HG03457 (cell line): ENCODE measurements at regions not wholly inside any gene's neighbourhood (a gene's known extent, or its start where the extent isn't known, plus 50 kb on each side); places are given as distances from the start of the nearest gene placed in this dataset.

Experiments
- ATAC-seq: cut with Tn5 transposase; IDR thresholded peaks from one replicate; pipeline ENCODE4 v1.9.1; 2021; ENCODE audit warnings: moderate number of reproducible peaks; ENCODE audit not compliant: unreplicated experiment

DNA sequence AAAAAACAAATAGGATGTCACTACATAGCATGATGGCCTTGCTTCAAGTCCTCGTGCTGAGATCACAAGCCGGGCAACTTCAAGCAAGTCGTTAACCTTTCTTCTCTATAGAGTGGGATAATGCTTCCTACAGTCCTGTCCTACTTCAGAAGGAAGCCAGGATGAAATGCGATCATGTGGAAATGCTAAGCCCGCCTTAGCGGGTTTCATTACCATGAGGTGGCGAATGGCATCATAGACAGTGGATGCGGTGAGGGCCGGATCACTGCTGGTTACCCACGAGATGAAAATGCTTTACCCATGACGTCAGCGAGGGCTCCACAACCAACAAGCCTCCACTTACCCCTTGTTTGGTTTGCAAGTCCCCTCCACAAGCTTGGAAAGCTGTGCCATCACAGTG, 206.4 kb downstream of the TBXT start:
- ATAC-seq = no peak

DNA sequence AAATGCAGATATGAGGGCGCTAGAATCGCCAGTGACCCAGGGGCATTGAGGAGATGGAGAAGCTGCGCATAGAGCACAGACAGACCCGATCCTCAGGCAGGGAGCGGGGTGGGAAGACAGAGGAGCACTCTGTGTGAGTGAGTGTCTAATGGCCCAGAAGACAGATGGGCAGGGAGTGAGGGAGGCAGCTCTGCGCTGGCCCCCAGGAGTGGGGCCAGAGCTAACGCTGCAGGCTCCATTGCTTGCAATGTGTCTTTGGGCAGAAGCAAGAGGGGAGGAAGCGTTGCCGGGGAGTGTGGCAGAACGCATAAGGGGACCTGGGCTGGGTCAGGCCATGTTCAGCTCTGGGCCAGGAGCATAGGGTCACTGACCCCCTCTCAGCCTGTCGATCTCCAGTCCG, 207.0 kb downstream of the TBXT start:
- ATAC-seq = no peak

DNA sequence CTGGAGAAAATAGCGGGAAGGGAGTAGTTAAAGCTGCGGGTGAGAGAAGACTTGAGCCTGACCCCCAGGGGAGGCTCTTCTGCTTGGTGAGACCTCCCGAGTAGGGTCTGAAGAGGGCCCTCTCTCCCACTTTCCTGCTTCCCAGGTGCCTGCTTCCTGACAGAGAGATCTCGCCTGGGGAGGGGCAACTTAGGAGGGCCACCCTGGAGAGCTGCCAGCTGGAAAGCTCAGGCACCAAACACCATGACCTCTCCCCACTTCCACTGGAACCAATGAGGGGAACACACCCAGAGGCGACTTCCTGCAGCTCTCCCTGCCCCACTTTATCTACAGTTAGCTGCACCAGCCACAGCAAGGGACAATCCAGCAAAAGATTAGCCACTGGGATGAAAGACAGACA, 208.0 kb downstream of the TBXT start:
- no peak for ATAC-seq

DNA sequence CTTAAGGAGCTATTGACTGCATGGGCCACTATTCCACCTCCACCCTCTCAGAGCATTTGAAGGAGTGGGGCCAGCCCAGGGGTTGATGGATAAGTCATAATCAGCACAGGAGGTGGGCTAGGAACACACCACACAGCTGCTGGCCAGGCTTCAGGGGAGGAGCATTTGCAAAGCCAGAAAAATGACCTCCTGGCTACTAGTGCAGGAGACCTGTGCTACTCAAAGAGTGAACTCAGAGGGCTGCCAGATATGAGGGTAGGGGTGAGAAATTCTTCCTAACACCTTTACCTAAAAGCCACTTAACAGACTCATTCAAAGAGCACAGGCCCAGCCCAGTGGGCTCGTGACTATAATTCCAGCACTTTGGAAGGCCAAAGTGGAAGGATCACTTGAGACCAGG, 210.8 kb downstream of the TBXT start:
- no peak for ATAC-seq

DNA sequence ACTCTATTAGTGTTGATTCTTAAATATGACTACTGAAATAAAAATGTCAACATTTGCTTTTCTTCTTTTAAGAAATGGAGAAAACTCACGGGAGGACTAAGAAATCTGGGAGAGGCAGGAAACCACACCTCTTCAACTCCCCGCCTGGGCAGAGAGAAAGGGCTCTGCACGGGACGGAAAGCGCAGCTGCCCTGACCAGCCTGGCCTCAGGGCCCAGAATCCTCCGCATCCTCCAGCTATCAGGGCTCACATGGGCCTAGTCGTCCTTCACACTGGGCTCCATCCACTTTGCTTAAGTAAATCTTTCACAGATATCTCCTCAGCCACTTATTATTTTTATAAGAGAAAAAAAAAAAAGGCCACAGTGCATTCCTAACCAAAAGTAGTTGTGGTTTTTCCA, 215.1 kb downstream of the TBXT start:
- no peak for ATAC-seq

DNA sequence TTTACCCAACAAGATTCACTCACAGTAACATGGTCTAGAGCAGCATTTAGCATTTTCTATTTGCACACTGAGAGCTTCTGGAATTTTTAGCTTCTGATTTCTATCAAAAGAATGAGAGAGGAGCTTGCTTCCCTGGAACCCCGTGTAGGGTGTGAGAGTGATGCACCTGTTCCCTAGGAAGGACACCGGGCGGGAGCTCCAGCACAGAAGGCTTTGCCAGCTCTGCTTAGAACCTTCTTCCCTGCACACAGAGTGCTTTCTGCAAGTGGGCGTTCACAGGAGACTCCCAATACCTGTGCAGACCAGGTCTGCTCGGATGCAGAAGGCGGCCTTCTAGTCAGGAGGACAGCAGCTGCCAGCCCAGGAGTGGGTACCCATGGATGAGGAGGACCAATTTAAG, 217.3 kb downstream of the TBXT start:
- ATAC-seq = no peak

DNA sequence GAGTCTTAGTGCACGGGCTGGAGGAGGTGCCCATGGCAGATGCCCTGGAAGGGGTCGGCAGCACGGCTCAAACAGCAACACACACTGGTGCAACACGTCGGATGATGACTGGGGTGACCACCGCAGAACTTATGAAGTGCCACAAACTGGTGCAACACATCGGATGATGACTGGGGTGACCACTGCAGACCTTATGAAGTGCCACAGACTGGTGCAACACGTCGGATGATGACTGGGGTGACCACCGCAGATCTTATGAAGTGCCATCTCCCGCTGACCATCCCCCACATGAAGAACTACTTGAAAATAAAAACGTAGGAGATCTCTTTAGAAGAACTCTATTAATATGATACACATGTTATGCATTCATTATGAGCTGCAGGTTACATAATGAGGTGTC, 218.3 kb downstream of the TBXT start:
- ATAC-seq = no peak

DNA sequence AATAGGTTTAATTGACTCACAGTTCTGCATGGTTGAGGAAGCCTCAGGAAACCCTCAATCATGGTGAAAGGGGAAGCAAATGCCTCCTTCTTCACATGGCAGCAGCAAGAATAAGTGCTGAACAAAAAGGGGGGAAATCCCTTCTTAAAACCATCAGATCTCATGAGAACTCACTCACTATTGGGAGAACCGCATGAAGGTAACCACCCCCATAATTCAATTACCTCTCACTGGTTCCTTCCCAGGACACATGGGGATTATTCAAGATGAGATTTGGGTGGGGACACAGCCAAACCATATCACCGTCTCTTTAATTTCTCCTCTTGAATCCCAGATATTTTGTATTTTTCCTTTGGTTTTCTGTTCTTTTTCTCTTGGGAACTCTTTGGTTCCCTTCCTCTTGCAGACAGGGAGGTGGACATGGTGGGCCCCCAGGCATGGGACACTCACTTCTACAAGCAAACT, 223.6 kb downstream of the TBXT start:
- no peak for ATAC-seq

DNA sequence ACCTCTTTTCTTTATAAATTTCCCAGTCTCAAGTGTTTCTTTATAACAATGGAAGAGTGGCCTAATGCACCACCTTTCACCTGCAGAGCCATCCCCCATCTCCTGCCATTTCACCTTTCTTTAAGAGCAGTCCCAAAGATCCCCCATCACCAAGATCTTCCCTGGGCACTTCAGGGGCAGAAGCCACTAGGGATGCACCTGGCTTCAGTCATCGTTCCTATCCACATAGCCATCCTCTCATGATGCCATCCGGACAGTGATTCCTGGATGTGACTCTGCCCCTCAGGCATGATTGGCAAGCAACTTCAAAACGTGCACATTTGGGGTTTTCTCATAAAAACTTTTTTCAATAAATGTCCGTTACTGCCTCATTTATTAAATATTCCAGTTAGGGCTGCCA, 225.9 kb downstream of the TBXT start:
- no peak for ATAC-seq

DNA sequence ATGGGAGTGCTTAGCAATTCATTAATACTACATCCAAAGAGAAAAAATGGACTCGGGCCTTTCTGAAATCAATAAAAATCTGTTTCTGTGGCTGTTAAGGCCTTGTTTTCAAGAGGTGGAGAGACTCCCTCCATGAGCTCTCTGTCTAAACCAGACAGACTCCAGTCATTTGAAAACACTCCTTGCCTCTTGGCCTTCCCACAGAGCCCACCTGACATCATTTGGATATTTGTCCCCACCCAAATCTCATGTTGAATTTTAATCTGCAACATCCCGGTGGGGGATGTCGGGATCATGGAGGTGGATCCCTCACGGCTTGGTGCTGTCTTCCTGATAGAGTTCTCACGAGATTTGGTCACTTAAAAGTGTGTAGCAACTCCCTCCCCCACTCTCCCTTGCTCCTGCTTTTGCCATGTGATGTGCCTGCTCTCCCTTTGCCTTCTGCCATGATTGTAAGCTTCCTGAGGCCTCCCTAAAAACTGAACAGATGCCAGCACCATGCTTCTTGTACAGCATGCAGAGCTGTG, 226.3 kb downstream of the TBXT start:
- ATAC-seq = no peak

DNA sequence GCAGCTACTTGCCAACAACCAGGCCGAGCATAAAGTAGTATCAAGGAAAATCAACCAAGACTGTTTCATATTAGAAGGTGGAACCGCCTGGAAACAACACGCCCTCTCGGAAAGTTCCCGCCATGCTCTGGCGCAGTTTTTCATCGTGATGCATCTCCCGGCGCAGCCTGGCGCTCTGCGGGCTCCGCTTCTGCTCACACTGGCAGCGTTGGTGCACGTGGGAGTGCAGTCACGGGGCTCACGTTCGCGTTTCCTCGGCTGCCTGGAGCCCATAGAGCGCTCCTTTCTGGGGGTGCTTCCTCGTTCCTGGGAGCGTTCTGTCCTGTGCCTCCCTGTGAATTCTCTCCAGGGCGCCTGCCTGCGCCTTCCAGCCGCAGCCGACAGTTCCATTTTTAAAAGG, 227.3 kb downstream of the TBXT start:
- no peak for ATAC-seq

DNA sequence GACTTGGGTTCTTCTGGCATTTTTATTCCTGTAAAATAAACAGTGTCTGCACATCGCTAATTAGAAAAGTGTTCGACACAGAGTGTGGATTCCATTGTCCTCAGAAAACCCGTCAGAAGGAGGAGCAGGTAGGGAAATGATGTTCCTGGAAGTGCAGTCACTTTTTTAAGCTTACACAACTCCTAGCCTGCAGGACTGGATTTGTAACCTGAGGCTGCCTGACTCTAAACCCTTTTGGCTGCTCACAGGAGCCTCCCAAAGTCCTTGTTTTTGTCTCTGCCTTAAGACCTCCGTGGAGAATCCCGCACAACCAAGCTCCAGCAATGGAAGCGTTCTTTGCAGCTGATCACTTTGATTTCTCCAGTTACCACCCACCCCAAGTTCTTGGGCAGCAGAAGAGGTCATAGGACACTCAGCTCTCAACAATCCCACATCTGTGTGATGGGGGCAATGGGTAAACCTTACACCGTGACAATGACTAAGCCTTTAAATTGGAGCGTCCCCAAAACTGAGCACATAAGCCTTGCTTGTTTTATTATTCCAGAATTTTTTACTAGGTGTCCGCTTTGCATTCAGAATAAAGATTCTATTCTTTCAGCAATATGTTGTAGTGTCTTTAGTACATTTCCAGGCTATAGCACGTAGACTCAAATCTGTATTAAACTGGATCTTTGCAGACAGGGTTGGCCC, 227.9 kb downstream of the TBXT start:
- no peak for ATAC-seq

DNA sequence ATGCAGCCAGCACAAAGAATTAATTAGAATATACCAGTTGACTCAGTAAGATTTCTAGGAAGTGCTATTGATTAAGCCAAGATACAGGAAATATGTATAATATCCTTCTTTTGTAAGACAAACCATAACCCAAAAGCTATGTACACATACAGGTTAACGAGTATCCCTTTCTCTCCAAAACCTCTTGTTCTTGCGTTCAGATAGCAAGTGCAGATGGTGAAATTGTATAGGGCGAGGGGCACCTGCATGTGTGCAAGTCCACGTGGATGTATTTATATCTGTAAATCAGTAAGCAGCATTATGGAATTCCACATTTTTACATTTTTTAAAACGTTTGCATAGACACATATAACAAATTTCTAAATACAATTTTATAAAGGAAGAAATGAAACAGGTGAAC, 228.6 kb downstream of the TBXT start:
- ATAC-seq = no peak

DNA sequence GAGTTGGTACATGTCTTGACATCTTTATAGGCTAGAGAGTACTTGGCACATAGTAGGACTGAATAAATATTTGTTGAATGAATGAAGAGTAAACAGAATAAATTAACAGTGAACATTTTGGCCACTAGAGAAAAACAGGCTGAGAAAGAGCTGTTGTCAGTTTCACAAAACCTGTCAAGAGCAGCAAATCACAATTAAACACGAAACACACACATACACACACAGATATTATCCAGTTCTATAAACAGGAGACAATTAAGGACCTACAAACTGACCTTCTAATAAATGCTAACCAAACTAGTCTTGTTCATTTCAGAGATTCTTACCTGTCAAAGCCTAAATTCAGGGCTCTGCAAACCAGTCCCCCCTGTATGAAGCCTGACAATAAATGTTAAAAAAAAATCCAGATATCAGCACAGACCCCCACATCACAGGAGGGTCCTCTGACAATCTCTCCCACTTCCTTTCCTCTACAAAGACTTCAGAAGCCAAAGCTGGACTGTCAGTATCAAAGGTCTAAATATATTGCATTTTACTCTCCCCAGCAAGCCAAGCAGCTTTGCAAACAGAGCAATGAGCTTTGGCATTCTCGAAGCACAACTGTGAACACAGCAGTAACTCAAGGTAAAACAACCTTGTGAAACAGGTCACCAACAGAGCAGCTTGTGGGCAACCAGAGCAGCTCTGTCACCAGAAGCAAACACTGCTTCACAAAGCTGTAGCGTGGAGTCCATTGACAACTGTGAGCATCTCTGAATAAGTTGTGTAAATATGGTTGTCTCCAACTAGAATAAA, 229.9 kb downstream of the TBXT start:
- ATAC-seq = no peak

DNA sequence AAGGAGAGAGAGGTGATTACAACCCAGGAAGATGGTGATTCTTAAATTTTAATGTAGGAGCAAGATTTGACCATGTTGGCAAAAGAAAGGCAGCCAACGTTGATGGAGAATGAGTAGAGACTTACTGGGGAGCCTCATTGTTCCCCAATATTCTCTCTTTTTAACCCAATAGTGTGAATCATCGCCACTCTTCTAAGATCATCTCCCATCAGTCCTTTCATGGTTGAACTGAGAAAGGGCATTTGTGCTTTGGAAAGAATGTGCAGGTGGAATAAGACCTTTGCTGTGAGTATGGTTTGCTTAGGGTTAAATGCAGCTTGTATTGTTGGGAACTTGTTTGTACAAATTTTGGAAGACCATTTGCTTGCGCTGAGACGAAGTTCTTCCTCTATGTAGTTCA, 231.0 kb downstream of the TBXT start:
- no peak for ATAC-seq

DNA sequence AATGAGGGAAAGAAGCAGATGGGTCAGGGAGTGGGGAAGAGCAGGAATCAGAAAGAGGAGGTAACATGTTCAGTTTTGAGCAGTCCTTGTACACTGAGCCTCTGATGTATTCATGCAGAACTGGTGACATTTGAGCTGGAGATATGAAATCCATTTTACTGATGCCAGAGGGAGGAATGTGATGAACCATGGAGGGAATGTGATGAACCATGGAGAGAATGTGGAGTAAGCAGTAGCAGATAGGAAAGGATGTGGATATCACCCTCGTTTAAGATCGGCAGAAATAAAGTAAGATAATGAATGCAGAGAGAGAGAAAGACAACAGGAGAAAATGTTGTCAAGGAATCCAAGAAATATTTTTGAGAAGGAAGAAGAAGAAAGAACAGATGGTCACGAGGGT, 231.6 kb downstream of the TBXT start:
- no peak for ATAC-seq

DNA sequence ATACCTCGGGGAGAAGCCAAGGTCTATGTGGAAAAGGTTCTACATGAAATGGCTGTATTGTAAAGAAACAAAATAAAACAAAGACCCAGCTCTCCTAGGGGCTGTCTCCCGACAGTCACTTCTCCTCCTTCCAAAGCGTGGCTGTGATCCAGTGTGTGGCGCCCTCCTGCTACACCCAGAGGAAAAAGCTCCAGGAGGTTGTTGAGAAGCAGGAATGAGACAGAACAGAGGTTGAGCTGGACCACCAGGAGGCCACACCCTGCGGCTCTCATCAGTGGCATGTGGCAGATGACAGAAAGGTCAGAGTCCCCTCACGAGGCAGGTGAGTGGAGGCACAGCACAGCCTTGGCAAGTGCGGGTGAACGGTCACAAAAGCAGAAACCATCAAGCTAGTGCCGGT, 236.0 kb downstream of the TBXT start:
- ATAC-seq = no peak

DNA sequence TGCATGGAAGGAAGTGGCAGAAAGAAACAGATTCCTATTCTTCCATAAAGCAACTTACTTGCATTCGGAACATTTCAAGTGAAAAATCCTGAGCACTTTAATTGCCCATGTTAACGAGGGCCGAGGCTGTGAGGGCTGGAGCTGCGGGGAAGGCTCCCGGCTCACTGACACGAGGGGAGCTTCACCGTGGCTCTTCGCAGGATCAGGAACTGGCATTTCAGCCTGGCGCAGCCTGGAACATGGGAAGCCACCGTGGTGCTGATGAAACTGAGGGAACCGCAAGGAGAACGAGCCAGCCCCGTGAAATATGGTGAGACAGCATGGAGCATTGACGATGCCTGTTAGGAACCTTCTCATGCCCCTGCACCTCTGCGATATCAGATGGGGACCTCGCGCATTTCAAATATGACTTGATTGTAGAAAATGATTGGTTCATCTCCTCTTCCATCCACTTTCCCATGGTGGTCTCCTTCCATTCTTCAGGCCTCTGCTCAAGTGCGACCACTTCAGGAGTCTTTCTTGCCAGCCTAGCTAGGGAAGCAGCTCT, 236.9 kb downstream of the TBXT start:
- ATAC-seq = no peak

DNA sequence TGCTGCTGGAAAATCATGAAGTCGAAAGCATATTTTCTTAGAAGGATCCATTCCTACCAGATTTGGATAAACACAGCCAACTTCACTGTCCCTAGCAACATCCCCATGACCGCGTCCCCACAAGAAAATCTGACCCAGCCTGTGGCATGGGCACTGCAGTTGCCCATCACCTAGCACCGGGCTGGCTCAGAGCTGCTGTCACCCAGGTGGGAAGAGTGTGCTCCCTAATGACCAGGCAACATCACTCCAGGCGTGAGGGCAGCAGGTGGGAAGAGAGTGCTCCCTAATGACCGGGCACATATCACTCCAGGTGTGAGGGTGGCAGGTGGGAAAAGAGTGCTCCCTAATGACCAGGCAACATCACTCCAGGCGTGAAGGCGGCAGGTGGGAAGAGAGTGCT, 238.0 kb downstream of the TBXT start:
- no peak for ATAC-seq

DNA sequence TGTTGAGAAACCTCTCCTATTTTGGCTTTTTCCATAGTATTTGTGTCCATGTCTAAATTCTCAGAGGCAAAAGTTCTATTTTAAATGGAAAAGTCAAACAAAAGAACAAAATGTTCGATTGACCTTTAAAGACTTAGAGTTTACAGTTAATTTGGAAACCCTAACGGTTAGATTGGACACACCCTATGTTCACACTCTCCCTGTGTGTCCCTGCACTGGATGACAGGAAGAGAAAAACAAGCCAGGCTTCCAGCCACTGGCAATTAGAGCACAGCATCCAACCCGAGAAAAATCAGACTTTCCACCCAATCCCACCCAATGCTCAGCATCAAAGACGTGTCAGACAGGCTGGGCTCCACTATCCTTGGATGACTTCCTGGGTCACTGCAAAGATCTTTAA, 241.3 kb downstream of the TBXT start:
- ATAC-seq = no peak

DNA sequence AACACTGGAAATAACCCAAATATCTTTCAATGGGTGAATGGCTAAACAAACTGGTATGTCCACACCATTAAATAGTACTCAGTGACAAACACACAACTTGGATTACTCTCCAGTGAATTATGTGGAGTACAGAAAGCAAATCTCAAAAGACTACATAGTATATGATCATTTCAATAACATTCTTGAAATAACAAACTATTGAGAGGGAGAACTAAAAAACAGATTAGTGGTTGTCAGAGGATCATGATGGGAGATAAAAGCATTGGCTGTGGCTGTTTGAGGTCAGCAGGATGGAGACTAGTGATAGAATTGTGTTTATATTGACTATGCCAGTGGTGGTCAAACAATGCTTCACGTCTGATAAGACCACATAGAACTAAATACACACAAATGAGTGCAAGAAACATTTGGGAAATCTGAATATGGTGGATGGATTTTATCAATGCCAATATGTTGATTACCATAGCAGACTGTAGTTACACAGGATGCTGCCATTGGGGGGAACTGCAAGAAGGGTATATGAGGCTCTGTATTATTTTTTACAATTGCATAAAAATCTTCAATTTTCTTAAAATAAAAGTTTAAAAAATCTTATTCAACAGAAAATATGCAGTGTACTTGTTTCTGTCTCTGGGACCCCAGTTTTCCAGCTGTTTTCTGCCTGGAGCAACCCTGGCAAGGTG, 242.0 kb downstream of the TBXT start:
- no peak for ATAC-seq
